ENCODE measurements at regions not wholly inside any gene's neighbourhood (a gene's known extent, or its start where the extent isn't known, plus 50 kb on each side); places are given as distances from the start of the nearest gene placed in this dataset.

- Histone ChIP-seq H3K9me3 (ENCODE audit: control insufficient read depth in 4 of 4, low read length in 3 of 4) (no peaks in the 10 kb centered on the region), H3K36me3 (ENCODE audit: control insufficient read depth in 4 of 4, insufficient read depth in 3 of 4, low read depth in 1 of 4, low read length in 3 of 4) (peaks cover 0 to 2% (median 0%) of the 10 kb centered on the region in 4 donors), H3K9ac (ENCODE audit: low read depth in 1 of 2, low read length in 2 of 2) (no peak overlapping the region), H3K27ac (ENCODE audit: low read depth in 1 of 2, low read length in 2 of 2) (no peak overlapping the region), H3K27me3 (ENCODE audit: control insufficient read depth in 4 of 4, insufficient read depth in 4 of 4, low read length in 3 of 4) (no peaks in the 10 kb centered on the region), H3K4me3 (ENCODE audit: low read depth in 1 of 3, low read length in 3 of 3) (no peak overlapping the region), H3K4me1 (ENCODE audit: control insufficient read depth in 4 of 4, insufficient read depth in 4 of 4, low read length in 3 of 4) (no peaks in the 10 kb centered on the region)
- TF ChIP-seq ZBTB33 (IDR thresholded peaks at IDR 0.05) (no peak), RAD21 (IDR thresholded peaks at IDR 0.05) (no peak), HNF4G (IDR thresholded peaks at IDR 0.05) (no peak), HNF4A (conservative IDR thresholded peaks at IDR 0.05) (no peak), EGR1 (IDR thresholded peaks at IDR 0.05; ENCODE audit: low read depth in 2 of 2) (no peak), FOXA1 (IDR thresholded peaks at IDR 0.05) (no peak), SP1 (IDR thresholded peaks at IDR 0.05) (no peak), NR2F2 (IDR thresholded peaks at IDR 0.05) (no peak), RXRA (IDR thresholded peaks at IDR 0.05) (no peak), MAX (IDR thresholded peaks at IDR 0.05) (no peak), JUND (IDR thresholded peaks at IDR 0.05) (no peak), GABPA (IDR thresholded peaks at IDR 0.05 in 1 of 2, conservative IDR thresholded peaks at IDR 0.05 in 1 of 2) (no peak), TAF1 (conservative IDR thresholded peaks at IDR 0.05) (no peak), FOXA2 (IDR thresholded peaks at IDR 0.05) (no peak)
- TF ChIP-seq, protein P1, sequence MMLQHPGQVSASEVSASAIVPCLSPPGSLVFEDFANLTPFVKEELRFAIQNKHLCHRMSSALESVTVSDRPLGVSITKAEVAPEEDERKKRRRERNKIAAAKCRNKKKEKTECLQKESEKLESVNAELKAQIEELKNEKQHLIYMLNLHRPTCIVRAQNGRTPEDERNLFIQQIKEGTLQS (IDR thresholded peaks at IDR 0.05) = no peak
- TF ChIP-seq, protein P2, sequence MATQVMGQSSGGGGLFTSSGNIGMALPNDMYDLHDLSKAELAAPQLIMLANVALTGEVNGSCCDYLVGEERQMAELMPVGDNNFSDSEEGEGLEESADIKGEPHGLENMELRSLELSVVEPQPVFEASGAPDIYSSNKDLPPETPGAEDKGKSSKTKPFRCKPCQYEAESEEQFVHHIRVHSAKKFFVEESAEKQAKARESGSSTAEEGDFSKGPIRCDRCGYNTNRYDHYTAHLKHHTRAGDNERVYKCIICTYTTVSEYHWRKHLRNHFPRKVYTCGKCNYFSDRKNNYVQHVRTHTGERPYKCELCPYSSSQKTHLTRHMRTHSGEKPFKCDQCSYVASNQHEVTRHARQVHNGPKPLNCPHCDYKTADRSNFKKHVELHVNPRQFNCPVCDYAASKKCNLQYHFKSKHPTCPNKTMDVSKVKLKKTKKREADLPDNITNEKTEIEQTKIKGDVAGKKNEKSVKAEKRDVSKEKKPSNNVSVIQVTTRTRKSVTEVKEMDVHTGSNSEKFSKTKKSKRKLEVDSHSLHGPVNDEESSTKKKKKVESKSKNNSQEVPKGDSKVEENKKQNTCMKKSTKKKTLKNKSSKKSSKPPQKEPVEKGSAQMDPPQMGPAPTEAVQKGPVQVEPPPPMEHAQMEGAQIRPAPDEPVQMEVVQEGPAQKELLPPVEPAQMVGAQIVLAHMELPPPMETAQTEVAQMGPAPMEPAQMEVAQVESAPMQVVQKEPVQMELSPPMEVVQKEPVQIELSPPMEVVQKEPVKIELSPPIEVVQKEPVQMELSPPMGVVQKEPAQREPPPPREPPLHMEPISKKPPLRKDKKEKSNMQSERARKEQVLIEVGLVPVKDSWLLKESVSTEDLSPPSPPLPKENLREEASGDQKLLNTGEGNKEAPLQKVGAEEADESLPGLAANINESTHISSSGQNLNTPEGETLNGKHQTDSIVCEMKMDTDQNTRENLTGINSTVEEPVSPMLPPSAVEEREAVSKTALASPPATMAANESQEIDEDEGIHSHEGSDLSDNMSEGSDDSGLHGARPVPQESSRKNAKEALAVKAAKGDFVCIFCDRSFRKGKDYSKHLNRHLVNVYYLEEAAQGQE (IDR thresholded peaks at IDR 0.05) = no peak
- TF ChIP-seq, protein P3, sequence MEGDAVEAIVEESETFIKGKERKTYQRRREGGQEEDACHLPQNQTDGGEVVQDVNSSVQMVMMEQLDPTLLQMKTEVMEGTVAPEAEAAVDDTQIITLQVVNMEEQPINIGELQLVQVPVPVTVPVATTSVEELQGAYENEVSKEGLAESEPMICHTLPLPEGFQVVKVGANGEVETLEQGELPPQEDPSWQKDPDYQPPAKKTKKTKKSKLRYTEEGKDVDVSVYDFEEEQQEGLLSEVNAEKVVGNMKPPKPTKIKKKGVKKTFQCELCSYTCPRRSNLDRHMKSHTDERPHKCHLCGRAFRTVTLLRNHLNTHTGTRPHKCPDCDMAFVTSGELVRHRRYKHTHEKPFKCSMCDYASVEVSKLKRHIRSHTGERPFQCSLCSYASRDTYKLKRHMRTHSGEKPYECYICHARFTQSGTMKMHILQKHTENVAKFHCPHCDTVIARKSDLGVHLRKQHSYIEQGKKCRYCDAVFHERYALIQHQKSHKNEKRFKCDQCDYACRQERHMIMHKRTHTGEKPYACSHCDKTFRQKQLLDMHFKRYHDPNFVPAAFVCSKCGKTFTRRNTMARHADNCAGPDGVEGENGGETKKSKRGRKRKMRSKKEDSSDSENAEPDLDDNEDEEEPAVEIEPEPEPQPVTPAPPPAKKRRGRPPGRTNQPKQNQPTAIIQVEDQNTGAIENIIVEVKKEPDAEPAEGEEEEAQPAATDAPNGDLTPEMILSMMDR (IDR thresholded peaks at IDR 0.05; ENCODE audit: low read depth, low read length, missing input control) = no peak
- WGBS = 63% methylated on average over 2 of the region's 2 CpGs
- DNase-seq (ENCODE audit: low spot score) = no peak
Observed at GRCh38 chr2:228268301-228268700, 86.8 kb upstream of the SPHKAP start.

DNA sequence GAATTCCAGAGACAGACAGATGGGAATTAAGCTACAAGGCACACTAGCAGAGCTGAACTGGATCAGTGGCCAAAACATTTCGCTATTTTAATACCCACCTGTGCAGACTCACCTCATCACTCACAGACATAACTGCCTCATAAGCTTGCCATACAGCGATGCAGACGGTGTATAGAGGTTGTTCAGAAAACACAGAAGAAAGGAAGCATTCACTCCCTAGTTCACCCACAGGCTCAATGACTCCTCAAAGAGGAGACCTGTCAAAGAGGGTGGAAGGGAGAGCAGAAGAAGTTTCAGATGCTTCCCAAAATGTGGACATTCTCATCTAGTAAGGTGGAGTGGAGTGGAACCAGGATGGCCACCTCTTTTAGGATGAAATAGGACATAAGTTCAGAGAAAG, 81.7 kb upstream of the SPHKAP start:
- no peaks in the 10 kb centered on the region for H3K27me3 ChIP-seq (ENCODE audit: control insufficient read depth in 4 of 4, insufficient read depth in 4 of 4, low read length in 3 of 4)
- no peak overlapping the region for H3K4me3 ChIP-seq (ENCODE audit: low read depth in 1 of 3, low read length in 3 of 3)
- WGBS = 95% methylated on average over 3 of the region's 3 CpGs
- no peaks in the 10 kb centered on the region for H3K4me1 ChIP-seq (ENCODE audit: control insufficient read depth in 4 of 4, insufficient read depth in 4 of 4, low read length in 3 of 4)
- H3K36me3 ChIP-seq (ENCODE audit: control insufficient read depth in 4 of 4, insufficient read depth in 3 of 4, low read depth in 1 of 4, low read length in 3 of 4) = peaks cover 0 to 2% (median 0%) of the 10 kb centered on the region in 4 donors
- no peak for DNase-seq (ENCODE audit: low spot score)
- H3K9ac ChIP-seq (ENCODE audit: low read depth in 1 of 2, low read length in 2 of 2) = no peak overlapping the region
- H3K27ac ChIP-seq (ENCODE audit: low read depth in 1 of 2, low read length in 2 of 2) = no peak overlapping the region
- no peaks in the 10 kb centered on the region for H3K9me3 ChIP-seq (ENCODE audit: control insufficient read depth in 4 of 4, low read length in 3 of 4)
- TF ChIP-seq NR2F2 (IDR thresholded peaks at IDR 0.05) = no peak
- TF ChIP-seq TAF1 (conservative IDR thresholded peaks at IDR 0.05) = no peak
- no peak for TF ChIP-seq RXRA (IDR thresholded peaks at IDR 0.05)
- TF ChIP-seq, protein P3 (IDR thresholded peaks at IDR 0.05; ENCODE audit: low read depth, low read length, missing input control) = no peak

Measured in liver (tissue), 8 donors.